GM18520 (cell line): ENCODE measurements at regions not wholly inside any gene's neighbourhood (a gene's known extent, or its start where the extent isn't known, plus 50 kb on each side); places are given as distances from the start of the nearest gene placed in this dataset.
"Not testable (repeated sequence)": the region's sequence is repeated elsewhere in the genome, so short reads cannot be mapped to it uniquely, and the experiment has no call there.

Source experiments
- ATAC-seq: cut with Tn5 transposase; IDR thresholded peaks from one replicate; pipeline ENCODE4 v1.9.1; 2021; ENCODE audit not compliant: unreplicated experiment

DNA sequence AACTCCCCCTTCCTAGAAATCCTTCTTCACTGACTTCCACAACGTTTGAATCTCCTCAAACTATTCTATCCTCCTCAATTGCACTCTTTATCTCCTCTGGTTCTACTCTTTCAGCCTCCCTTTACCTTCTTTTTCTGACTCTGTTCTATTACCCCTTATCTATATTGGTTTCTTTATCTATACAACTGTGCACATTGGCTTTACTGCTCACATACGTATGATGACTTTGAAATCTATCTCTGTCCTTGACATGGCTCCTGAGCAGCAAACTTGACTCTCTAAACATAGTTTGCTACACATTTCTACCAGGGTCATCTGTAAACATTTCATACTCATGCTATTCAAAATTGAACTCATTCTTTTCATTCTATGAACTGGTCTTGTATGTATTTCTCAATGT, 601.0 kb upstream of the LINC00305 start:
- ATAC-seq: no peak

DNA sequence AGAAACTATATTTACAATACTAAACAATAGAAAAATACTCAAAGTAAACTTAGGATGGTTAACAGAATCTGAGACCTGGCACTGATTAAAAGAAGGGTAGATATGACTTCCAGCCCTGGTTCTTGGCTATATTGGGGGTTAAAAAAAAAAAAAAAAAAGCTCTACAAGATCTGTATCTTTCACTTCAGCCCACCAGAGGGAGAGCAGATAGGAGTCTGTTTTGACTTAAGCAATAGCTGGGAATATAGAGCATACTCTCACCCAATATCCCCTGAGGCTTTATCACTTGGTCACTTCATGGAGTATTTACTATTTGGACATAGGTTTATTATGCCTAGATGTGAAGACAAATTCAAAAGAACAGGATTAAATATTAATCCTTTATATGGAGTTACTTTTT, 598.9 kb upstream of the LINC00305 start:
- no peak for ATAC-seq

DNA sequence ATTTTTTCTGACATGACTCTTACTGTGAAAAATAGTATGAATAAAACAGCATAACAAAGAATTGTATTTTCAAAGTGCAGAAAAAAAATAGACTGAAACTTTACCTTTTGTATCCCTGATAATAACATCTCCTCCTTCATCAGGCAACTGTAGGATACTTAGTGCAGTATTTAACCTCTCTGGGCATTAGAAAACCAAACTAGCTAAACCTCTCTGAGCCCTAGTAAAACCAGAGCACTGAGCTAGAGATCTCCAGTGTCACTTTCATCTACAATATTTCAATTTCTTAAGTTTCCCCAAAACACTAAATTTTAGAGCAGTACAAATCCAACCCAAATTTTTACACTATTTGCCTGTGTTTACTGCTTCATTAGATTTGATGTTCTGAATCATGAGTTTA, 594.0 kb upstream of the LINC00305 start:
- ATAC-seq: no peak

DNA sequence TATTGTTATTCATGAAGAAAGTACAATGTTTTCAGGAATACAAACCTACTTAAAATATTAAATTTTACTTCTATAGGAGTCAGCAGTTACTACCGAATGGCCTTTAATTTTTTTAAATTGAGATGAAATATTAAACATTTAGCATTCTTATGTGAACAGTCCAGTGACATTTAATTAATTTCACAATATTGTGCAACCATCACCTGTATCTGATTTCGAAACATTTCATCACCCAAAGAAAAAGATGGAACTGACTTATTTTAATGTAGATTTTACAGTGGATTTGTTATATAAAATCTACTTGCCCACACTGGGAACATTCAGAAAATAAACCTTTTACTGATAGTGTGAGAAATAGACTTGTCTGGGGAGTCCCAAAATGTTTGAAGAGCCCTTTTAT, 585.2 kb upstream of the LINC00305 start:
- ATAC-seq: no peak

DNA sequence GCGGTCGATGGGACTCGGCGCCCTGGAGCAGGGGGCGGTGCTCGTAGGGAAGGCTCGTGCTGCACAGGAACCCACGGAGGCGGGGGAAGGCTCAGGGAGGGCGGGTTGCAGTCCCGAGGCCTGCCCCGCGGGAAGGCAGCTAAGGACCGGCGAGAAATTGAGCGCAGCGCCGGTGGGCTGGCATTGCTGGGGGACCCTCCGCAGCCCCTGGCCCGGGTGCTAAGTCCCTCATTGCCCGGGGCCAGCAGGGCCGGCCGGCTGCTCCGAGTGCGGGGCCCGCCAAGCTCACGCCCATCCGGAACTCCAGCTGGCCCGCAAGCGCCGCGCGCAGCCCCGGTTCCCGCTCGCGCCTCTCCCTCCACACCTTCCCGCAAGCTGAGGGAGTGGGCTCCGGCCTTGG, 576.8 kb upstream of the LINC00305 start:
- ATAC-seq: not testable (repeated sequence)

DNA sequence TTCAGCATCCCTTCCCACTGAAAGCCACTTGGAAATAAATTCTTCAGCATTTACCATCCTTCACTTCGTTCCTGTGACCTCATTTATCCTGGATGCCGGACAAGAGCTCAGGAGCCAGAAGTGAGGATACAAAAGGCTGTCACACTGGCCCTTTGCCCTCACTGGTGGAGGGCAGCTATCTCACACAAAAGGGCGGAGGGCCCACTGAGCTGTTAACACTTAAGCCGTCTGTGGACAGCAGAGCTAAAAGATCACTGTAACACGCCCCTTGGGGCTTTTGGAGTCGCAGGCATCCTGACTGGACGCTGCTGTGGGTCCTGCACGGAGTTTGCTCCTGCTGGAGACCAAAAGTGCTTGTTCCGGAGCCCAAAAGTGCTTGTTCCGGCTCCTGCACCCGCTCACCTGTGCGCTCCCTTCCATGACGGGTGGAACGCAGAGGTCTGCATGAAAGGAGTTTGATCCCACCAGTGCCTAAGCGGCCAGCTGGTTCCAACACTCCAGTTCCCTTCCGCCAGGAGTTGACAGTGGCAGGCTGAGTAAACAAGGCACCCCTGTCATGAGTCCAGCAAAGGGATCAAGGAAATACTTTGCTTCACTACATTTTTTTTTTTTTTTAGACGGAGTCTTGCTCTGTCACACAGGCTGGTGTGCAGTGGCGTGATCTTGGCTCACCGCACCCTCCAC, 572.0 kb upstream of the LINC00305 start:
- ATAC-seq: no peak

DNA sequence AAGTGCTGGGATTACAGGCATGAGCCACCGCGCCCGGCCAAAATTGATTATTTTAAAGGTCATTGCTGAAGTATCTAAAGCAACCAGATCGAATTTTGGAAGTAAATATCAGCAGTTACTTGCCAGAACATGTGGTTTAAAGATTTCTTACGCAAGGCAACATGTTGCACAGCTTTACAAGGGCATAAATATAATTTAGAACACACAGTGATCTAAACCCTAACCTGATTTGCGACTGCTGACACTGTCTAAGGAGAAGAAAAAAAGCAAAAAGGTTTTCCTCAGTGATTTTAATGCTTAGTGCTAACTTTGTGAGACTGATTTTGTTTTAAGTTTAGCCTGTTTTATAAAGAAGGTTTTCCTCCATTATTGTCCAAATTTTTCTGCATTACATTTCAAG, 569.9 kb upstream of the LINC00305 start:
- ATAC-seq: no peak

DNA sequence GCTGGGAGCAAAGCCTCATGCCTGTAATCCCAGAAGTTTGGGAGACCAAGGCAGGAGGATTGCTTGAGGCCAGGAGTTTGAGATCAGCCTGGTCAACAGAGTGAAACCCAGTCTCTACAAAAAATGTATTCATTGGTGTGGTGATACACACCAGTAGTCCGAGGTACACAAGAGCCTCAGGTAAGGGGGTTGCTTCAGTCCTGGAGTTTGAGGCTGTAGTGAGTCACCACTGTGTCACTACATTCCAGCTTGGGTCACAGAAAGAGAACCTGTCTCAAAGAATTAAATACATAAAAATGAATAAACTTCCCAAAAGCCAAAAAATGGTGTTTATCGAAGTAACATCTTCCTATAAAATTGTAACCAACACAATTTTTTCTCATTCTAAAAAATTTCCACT, 568.1 kb upstream of the LINC00305 start:
- ATAC-seq: no peak

DNA sequence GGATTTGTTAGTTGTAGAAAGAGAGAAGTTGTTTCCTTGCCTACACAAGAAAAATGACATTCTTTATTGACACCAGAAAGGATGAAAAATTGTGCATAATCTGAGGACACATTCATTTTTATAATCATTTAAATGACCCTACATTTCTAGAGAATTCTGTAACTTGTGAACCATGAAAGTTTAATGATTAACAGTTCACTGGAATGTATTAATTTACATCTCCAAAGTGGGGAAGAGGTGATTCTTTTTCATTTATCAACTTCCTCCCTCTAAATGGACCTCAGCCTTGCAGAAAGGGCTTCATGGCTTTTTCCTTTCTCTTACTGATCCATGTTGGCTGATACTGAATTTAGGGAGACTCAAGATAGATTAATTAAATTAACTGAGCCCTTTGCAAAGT, 565.2 kb upstream of the LINC00305 start:
- ATAC-seq: no peak

DNA sequence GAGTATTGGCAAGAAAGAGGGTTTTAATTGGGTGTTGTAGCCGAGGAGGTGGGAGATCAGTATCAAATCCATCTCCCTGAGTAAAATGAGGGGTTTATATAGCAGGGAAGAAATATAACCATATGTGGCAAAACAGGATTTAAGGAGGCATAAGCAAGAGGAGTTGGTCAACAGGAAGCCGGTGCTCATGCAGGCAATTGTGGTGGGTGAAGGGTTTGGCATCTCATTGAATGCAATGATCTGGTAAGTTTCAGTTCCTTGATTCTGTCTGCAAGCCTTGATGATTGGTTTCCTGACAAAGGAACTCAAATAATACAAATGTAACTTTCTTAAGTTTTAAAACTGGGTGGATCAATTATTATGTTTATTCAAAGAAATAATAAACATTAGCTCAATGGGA, 564.4 kb upstream of the LINC00305 start:
- ATAC-seq: peak; percentile 76

DNA sequence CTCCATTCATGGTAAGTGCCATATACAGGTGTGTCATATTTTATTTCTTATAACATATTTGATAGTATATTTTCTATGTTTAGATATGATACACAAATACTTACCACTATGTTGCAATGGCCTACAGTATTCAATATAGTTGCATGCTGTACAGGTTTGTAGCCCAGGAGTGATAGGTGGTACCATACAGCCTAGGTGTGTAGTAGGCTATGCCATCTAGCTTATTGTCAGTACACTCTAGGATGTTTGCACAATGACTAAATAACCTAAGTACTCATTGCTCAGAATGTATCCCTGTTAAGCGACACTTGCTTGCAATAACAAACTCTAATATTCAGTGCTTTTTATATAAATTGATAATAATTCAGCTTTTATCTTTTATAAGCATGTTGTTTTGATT, 563.1 kb upstream of the LINC00305 start:
- ATAC-seq: no peak

DNA sequence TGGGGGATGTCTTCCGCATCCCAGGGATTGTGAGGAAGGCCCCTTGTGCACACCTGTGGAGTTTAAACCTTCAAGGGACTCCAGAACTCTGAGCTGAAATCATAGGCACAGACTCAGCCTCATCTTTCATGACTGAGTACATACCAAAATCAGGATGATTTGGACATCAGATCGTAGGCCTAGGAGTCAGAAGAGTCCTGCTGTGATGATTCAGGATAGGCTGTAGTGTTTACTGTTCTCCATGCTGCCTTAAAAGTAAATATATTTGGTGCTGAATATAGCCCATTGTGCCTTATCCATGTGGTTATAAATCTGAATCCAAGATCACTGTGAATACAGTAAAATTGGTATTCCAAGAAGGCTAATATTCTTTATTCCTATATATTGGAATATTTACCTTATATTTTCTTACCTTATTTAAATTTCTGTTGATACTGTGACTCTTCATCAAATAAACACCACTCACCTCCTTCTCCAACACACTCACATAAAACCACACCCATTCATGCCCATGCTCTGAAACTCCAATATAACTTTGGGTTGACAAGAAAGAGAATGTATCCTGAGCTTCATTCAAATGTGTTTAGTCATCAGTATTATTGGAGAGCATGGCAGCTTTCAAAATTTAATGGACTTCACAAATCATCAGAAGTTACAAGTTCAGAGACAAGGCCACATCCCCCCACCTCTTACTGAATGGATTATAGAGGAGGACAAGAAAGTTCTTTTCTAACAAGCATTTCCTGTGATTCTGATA, 561.4 kb upstream of the LINC00305 start:
- ATAC-seq: no peak

DNA sequence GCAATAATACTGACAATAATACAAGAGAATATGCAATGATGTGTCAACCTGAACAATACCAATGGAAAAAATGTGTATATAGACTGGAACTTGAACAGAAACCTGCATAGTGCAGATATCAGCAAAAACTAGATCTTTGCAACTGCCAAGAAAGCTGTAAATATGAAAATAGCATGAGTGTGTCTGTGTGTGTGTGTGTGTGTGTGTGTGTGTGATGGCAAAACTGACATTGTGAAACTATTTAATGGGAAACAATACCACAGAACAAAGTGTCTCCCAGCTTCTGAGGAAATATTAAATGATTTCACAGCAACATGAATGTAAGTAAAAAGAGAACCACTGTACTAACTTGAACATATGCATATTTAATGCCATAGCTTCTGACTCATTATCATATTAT, 558.2 kb upstream of the LINC00305 start:
- no peak for ATAC-seq

DNA sequence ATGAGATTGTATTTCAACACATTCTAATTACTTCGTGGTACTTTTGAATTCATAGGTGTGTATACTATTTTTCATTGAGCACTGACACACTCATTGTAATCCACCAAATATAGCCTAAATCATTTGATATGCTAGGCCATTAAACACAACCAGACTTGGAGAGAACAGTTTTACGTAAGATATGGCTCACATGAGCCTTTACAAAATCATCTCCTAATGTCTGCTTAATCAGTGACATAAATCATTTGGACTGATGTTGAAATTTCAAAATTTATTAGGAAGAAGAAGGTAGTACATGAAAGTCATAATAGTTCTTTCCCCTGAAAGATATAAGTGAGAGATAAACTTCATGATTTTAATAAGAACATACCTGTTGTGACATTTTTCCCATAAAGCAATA, 550.2 kb upstream of the LINC00305 start:
- ATAC-seq: no peak

DNA sequence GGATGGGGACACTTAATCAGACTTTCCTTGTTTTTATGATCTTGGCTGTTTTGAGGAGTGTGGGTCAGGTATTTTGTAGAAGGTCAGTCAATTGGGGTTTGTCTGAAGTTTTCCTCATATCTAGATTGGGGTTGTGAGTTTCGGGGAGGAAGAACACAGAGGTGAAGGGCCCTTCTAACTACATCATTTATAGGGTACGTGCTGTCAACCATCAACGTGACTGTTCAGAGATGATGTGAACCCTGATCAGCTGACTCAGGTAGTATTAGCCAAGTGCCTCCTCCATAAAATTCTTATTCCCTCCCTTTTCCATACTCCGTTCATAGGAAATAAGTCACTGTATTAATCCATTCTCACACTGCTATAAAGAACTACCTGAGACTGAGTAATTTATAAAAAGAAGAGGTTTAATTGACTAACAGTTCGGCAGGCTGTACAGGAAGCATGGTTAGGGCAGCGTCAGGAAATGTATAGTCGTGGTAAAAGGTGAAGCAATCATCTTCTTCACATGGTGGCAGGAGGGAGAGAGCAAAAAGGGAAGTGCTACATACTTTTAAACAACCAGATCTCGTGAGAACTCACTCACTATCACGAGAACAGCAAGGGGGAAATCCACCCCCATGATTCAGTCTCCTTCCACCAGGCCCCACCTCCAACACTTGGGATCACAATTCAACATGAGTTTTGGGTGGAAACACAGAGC, 547.1 kb upstream of the LINC00305 start:
- no peak for ATAC-seq

DNA sequence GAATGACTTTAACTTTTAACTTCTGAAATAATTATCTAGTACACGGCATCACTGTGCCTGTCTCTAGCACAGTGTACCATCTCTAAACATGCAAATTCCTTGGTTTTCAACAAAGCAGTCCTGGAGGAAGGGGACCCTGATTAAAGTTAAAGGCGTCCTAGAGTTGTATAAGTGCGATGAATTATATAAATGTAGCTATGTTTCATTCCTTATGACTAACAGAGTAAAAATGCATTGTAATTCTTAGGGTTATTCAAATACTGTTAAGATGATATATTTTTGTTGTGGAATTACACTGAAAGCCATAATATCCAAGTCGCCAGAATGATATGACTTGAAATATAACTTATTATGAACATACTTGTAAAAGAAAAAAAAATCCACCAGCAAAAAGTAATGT, 544.9 kb upstream of the LINC00305 start:
- no peak for ATAC-seq

DNA sequence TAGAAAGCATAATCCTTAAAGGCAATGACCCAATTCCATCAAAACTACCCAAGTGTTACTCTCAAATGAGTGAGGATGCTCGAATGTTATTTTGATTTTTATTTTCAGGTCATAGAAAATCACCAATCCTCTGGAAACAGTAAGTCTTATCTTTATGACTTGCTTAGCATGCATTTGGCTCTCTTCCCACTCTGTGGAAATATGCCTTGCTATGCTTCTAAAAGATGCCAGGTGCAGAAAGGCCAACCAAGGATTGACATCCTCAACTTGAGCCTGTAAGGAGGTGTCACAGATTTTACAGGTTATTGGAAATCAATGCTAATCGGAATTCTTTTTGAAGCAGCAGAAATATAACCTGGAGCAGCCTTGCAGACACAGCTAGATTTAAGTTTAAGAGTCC, 543.9 kb upstream of the LINC00305 start:
- no peak for ATAC-seq

DNA sequence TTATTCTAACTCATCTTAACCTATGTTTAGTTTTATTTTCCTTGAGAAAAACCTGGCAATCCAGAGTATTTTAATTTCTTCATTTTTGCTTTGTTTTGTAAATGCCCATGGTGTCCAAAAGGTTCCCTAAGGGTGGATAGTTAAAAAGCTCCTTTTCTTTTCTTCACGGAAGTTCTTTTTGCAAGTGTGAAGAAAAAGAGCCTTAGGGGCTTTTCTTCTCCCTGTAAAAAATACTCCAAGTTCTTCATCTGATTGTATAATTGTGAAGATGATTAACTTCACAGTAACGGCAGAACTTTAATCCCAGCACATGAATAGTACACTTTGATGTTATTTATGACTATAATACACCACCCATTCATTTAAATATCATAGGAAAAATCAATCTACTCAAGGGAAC, 530.2 kb upstream of the LINC00305 start:
- ATAC-seq: no peak

DNA sequence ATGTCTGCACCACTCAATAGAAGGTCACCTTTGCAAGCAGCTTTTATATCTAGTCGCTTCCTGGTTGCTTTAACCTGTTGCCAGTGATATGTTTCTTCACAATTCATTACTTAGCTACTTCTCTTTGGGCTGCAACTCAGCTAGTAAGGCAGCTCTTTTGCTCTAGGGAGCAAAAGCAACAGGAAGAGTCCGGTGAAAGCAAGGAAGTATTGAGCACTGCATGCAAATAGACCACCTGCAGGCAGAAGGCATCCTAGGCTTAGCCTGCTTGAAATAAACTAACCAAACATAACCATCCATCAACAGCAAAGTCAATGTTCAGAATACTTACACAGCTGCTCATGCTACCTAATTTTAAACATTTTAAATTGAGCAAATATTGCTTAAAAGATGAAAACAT, 529.2 kb upstream of the LINC00305 start:
- no peak for ATAC-seq

DNA sequence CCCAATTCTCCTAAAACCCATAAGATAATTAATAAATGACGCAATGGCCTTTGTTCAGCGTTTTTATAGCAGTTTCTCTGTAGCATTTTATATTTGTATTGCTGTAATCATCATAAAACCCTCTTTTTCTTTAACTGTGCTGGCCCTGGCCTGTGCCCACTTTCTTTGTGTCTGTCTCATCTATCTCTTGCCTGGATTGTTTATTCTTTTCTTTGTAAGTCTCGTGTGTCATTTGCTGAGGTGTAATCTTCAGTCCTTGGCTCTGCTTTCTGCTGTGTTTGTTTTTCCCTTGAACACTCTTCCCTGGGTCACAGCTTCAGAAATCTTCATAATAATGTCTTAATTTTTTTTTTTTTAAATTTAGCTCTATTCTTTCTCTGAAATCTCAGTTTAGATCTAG, 525.8 kb upstream of the LINC00305 start:
- ATAC-seq: no peak

DNA sequence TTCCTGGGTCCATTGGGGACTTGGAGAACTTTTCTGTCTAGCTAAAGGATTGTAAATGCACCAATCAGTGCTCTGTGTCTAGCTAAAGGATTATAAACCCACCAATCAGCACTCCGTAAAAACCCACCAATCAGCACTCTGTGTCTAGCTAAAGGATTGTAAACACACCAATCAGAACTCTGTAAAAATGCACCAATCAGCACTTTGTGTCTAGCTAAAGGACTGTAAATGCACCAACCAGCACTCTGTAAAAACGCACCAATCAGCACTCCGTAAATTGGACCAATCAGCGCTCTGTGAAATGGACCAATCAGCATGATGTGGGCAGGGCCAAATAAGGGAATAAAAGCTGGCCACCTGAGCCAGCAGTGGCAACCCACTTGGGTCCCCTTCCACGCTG, 522.4 kb upstream of the LINC00305 start:
- not testable (repeated sequence) for ATAC-seq

DNA sequence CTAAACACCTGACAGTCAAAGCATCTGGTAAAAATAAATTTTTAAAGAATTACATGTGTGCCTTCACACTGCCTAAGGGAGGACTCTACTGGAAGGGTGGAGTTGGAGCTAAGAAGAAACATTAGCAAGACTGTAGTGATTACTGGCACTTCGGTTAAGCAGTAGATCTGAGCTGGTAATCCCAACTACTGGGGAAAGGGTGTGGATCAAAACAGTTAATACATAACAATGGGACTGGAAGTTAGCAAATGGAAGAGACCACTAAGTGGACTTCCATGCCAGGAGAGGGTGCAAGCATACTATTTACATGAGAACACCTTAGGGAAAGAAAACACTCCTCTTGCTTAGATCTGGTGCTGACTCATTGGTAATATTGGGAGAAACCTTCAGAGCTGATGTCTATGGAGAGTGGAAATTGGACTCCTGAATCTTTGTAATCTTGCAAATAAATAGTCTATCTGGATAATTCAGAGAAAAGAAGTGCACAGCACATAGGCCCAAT, 519.6 kb upstream of the LINC00305 start:
- no peak for ATAC-seq
